ENCODE measurements at regions not wholly inside any gene's neighbourhood (a gene's known extent, or its start where the extent isn't known, plus 50 kb on each side); places are given as distances from the start of the nearest gene placed in this dataset.

- no peak overlapping the region for H4K91ac ChIP-seq (ENCODE audit: insufficient read depth, low read depth, low read length)
- no peak overlapping the region for H3K56ac ChIP-seq (ENCODE audit: extremely low read depth, insufficient read depth, low read length)
- H4K5ac ChIP-seq (ENCODE audit: low read depth, low read length), result no peak overlapping the region
- H3K9ac ChIP-seq (ENCODE audit: low read depth, low read length), result no peak overlapping the region
- WGBS, 2 experiments (ENCODE audit: extremely low coverage in 2 of 2, insufficient read length in 1 of 2), result 80% methylated on average over 1 of the region's 2 CpGs; no CpG with 5 or more reads in 1 of the 2 experiments
- ChIA-PET CTCF (interaction anchor here (1.2 kb wide), 1 partner anchor 33 kb away, joined by 4 read pairs; no protein-coding TSS in a partner anchor), POLR2A (ENCODE audit: unreplicated experiment) (no interaction called here)
- no peak for TF ChIP-seq CHD1 (IDR thresholded peaks at IDR 0.05; ENCODE audit: low read depth, low read length)
- no peak for TF ChIP-seq POLR2A (IDR thresholded peaks at IDR 0.05; ENCODE audit: low read depth, low read length)
- no peak for TF ChIP-seq FOS (IDR thresholded peaks at IDR 0.05; ENCODE audit: low read depth, low read length)
- no peak for TF ChIP-seq NFE2L2 (IDR thresholded peaks at IDR 0.05; ENCODE audit: low read depth, low read length)
- no peak for TF ChIP-seq MAFK (IDR thresholded peaks at IDR 0.05; ENCODE audit: low read depth, low read length)
- TF ChIP-seq RFX5 (IDR thresholded peaks at IDR 0.05; ENCODE audit: low read depth, low read length), result no peak
- no peak for TF ChIP-seq RCOR1 (IDR thresholded peaks at IDR 0.05; ENCODE audit: insufficient replicate concordance, low read length)
- no peak for TF ChIP-seq ELK1 (IDR thresholded peaks at IDR 0.05; ENCODE audit: borderline replicate concordance, low read depth, low read length)
- no peak for TF ChIP-seq CEBPB (IDR thresholded peaks at IDR 0.05; ENCODE audit: low read depth, low read length)
- no peak for TF ChIP-seq BHLHE40 (IDR thresholded peaks at IDR 0.05; ENCODE audit: low read depth, low read length)
- H2BK15ac ChIP-seq (ENCODE audit: low read depth, low read length), result no peak overlapping the region
- no peaks in the 10 kb centered on the region for H3K9me3 ChIP-seq (ENCODE audit: control insufficient read depth, insufficient read depth, low read length)
- H2BK20ac ChIP-seq (ENCODE audit: low read depth, low read length), result 0 out of 2 replicates have a peak overlapping the region, but pooled peaks have one; percentile 5
- H3K4me3 ChIP-seq (ENCODE audit: insufficient read depth, low read depth, low read length), result no peak overlapping the region
- H2BK5ac ChIP-seq (ENCODE audit: low read depth, low read length, poor library complexity, severe bottlenecking), result no peak overlapping the region
- in situ Hi-C loops (cut with MboI; ENCODE audit: low sequenced_read_pairs) (no loop called here), intact Hi-C loops (cut with micrococcal nuclease) (loop anchor here (5.0 kb wide), 2 partner anchors 130 to 320 kb away; partner anchors contain the start of gene TGFBR2), dilution Hi-C loops (cut with HindIII; ENCODE audit: low sequenced_read_pairs, unreplicated experiment) (no loop called here)
- H2BK120ac ChIP-seq (ENCODE audit: low read depth, low read length), result no peak overlapping the region
- no peaks in the 10 kb centered on the region for H3K36me3 ChIP-seq (ENCODE audit: control insufficient read depth, insufficient read depth, low read length)
- no peak overlapping the region for H3K27ac ChIP-seq (ENCODE audit: insufficient read depth, low read length)
- DNase-seq (no peak), ATAC-seq (ENCODE audit: low read depth) (no peak)
- H3K23ac ChIP-seq (ENCODE audit: low read depth, low read length), result no peak overlapping the region
- H2AK5ac ChIP-seq (ENCODE audit: low read depth, low read length), result no peak overlapping the region
- no peaks in the 10 kb centered on the region for H4K20me1 ChIP-seq (ENCODE audit: insufficient read depth, low read length)
- no TSS peak for BruUV-seq (replicated peaks)
- H3K79me1 ChIP-seq (ENCODE audit: low read depth in 1 of 2, low read length in 2 of 2), result no peaks in the 10 kb centered on the region
- H3K18ac ChIP-seq (ENCODE audit: low read depth, low read length), result no peak overlapping the region
- no peaks in the 10 kb centered on the region for H3K27me3 ChIP-seq (ENCODE audit: control insufficient read depth, insufficient read depth, low read length)
- H3K4me1 ChIP-seq (ENCODE audit: control insufficient read depth, insufficient read depth, low read length), result peaks cover 5% of the 10 kb centered on the region
- H3K4ac ChIP-seq (ENCODE audit: low read depth, low read length), result no peak overlapping the region
- H4K8ac ChIP-seq (ENCODE audit: low read depth in 2 of 2, low read length in 2 of 2), result no peak overlapping the region
- no peak overlapping the region for H2AK9ac ChIP-seq (replicated peaks; ENCODE audit: low read depth, low read length, poor library complexity)
- no peak overlapping the region for H2AFZ ChIP-seq (replicated peaks; ENCODE audit: low read length, poor library complexity)
- no peak overlapping the region for H3K4me2 ChIP-seq (ENCODE audit: low read depth, low read length)
- no peaks in the 10 kb centered on the region for H3K9me1 ChIP-seq (ENCODE audit: insufficient read depth, low read length)
- H3K14ac ChIP-seq (replicated peaks; ENCODE audit: low read depth, low read length), result no peak overlapping the region
These were observed 319.6 kb upstream of the TGFBR2 start for GRCh38 chr3:30286811-30287210.

All from IMR-90 (cell line).